Activated CD8-positive, alpha-beta T cell treated with anti-CD3 and anti-CD28 coated beads, Interleukin-2, amount 10 ng/mL, durations not matched to agents 7 days and 5 days (primary cell): ENCODE measurements at regions not wholly inside any gene's neighbourhood (a gene's known extent, or its start where the extent isn't known, plus 50 kb on each side); places are given as distances from the start of the nearest gene placed in this dataset.
"Not testable (repeated sequence)": the region's sequence is repeated elsewhere in the genome, so short reads cannot be mapped to it uniquely, and the experiment has no call there.

Experiments used
- ATAC-seq: fragments of 150-1000 bp; cut with Tn5 transposase; one replicate; pipeline ENCODE4 v1.10.0; 2021; ENCODE audit warnings: moderate library complexity
- CTCF ChIA-PET: fragments of 350-600 bp; sonication (Branson Sonifier 250); formaldehyde crosslinking; loops from one replicate; lab custom pipeline; 2021; ENCODE audit warnings: antibody characterized with exemption; lab: Charles Lee
- POLR2A ChIA-PET: fragments of 350-600 bp; sonication (Branson Sonifier 250); formaldehyde crosslinking; loops from one replicate; lab custom pipeline; 2021; ENCODE audit warnings: antibody characterized with exemption; lab: Charles Lee
- DNase-seq: peaks from one replicate; pipeline ENCODE4 v3.0.0-alpha.2; 2020
- H3K27ac Mint-ChIP-seq: one replicate; pipeline ENCODE4 v1.8.0; 2021; ENCODE audit warnings: mild to moderate bottlenecking, mixed read lengths
- H3K27me3 Mint-ChIP-seq: one replicate; pipeline ENCODE4 v1.8.0; 2021; ENCODE audit warnings: low read depth, mixed read lengths
- H3K36me3 Mint-ChIP-seq: one replicate; pipeline ENCODE4 v1.8.0; 2021; ENCODE audit warnings: low read depth, mixed read lengths
- H3K4me1 Mint-ChIP-seq: one replicate; pipeline ENCODE4 v1.8.0; 2021; ENCODE audit warnings: low read depth, mixed read lengths
- H3K4me3 Mint-ChIP-seq: one replicate; pipeline ENCODE4 v1.8.0; 2021; ENCODE audit warnings: mild to moderate bottlenecking, mixed read lengths
- H3K9me3 Mint-ChIP-seq: one replicate; pipeline ENCODE4 v1.8.0; 2022; ENCODE audit warnings: mixed read lengths; ENCODE audit not compliant: insufficient read depth

- ChIA-PET POLR2A (no interaction called here), CTCF (no interaction called here)
- H3K36me3 Mint-ChIP-seq, result no peaks in the 10 kb centered on the region
- no peaks in the 10 kb centered on the region for H3K27me3 Mint-ChIP-seq
- H3K9me3 Mint-ChIP-seq, result peaks cover 4% of the 10 kb centered on the region
- ATAC-seq (no peak), DNase-seq (no peak)
- H3K4me1 Mint-ChIP-seq, result no peaks in the 10 kb centered on the region
- no peak overlapping the region for H3K4me3 Mint-ChIP-seq
- H3K27ac Mint-ChIP-seq, result no peak overlapping the region
Measured at GRCh38 chr13:87554045-87554444, 117.1 kb upstream of the SLITRK5 start.

- ATAC-seq (no peak), DNase-seq (no peak)
- ChIA-PET CTCF (no interaction called here), POLR2A (no interaction called here)
- H3K9me3 Mint-ChIP-seq, result no peaks in the 10 kb centered on the region
- no peaks in the 10 kb centered on the region for H3K27me3 Mint-ChIP-seq
- H3K4me1 Mint-ChIP-seq, result no peaks in the 10 kb centered on the region
- no peaks in the 10 kb centered on the region for H3K36me3 Mint-ChIP-seq
- no peak overlapping the region for H3K27ac Mint-ChIP-seq
- H3K4me3 Mint-ChIP-seq, result no peak overlapping the region
Measured at GRCh38 chr13:87557788-87558187, 113.4 kb upstream of the SLITRK5 start.

DNA sequence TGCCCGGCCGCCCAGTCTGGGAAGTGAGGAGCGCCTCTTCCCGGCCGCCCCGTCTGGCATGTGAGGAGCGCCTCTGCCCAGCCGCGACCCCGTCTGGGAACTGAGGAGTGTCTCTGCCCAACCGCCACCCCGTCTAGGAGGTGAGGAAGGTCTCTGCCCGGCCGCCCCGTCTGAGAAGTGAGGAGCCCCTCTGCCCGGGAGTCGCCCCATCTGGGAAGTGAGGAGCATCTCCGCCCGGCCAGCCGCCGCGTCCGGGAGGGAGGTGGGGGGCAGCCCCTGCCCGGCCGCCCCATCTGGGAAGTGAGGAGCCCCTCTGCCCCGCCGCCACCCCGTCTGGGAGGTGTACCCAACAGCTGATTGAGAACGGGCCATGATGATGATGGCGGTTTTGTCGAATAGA is 109.6 kb upstream of the SLITRK5 start:
- H3K9me3 Mint-ChIP-seq, H3K4me1 Mint-ChIP-seq, H3K27me3 Mint-ChIP-seq, H3K36me3 Mint-ChIP-seq, H3K4me3 Mint-ChIP-seq, CTCF ChIA-PET, DNase-seq, POLR2A ChIA-PET, H3K27ac Mint-ChIP-seq, ATAC-seq: not testable (repeated sequence)

DNA sequence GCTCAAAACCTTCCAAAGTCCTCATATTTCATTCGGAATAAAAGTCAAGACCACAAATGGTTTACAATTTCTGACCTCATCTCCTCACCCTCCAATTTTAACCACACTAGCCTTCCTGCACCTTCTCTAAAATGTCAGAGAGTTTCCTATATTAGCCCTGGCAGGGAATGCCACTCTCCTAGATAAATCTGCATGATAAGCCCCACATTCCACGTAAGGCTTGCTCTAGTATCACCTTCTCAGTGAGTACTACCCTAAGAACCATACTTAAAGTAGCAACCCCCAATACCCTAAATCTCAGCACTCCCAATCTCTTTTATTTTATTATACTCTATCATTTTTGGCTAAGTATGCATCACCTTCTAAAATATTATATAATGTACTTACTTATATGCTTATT is 100.5 kb upstream of the SLITRK5 start:
- no peak overlapping the region for H3K27ac Mint-ChIP-seq
- H3K36me3 Mint-ChIP-seq, result no peaks in the 10 kb centered on the region
- no peaks in the 10 kb centered on the region for H3K27me3 Mint-ChIP-seq
- DNase-seq (no peak), ATAC-seq (no peak)
- ChIA-PET CTCF (no interaction called here), POLR2A (no interaction called here)
- H3K4me1 Mint-ChIP-seq, result no peaks in the 10 kb centered on the region
- peaks cover 7% of the 10 kb centered on the region for H3K9me3 Mint-ChIP-seq
- H3K4me3 Mint-ChIP-seq, result no peak overlapping the region

DNA sequence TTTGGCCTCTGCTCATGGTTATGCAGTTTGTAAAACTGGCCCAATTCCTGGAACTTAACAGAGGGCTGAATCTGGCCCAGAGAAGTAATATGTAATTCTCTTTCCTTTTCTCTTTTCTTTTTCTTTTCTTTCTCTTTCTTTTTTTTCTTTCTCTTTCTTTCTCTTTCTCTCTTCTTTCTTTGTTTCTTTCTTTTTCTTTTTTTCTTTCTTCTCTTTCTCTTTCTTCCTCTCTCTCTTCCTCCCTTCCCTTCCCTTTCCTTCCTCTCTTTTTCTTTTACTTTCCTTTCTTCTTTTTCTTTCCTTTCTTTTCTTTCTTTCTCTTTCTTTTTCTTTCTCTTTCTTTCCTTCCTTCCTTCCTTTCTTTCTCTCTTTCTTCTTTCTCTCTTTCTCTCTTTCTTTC is 88.8 kb upstream of the SLITRK5 start:
- Mint-ChIP-seq H3K27ac (no peak overlapping the region), H3K27me3 (no peaks in the 10 kb centered on the region), H3K4me1 (no peaks in the 10 kb centered on the region), H3K36me3 (no peaks in the 10 kb centered on the region), H3K4me3 (no peak overlapping the region), H3K9me3 (peaks cover 7% of the 10 kb centered on the region)
- DNase-seq, result no peak
- no peak for ATAC-seq
- ChIA-PET POLR2A (no interaction called here), CTCF (no interaction called here)

DNA sequence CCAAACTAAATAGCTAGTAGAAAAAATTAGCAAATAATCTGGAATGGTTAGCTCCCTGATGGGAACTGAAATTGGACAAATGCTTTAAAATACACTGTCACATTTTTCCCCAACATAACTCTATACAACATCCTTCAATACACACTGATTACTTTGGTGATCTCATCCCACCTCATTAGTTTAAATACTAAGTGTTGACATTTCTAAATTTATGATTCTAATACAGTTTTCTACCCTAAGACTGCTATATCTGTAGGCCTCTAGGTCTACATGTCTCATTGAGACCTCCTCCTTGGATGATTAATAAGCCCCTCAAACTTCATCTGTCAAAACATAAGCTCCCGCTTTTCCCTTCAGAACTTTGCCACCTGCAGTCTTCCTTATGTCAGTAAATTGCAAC is 80.7 kb upstream of the SLITRK5 start:
- no peaks in the 10 kb centered on the region for H3K9me3 Mint-ChIP-seq
- ChIA-PET POLR2A (no interaction called here), CTCF (no interaction called here)
- H3K4me3 Mint-ChIP-seq, result no peak overlapping the region
- H3K4me1 Mint-ChIP-seq, result no peaks in the 10 kb centered on the region
- no peak overlapping the region for H3K27ac Mint-ChIP-seq
- no peak for DNase-seq
- no peaks in the 10 kb centered on the region for H3K27me3 Mint-ChIP-seq
- H3K36me3 Mint-ChIP-seq, result no peaks in the 10 kb centered on the region
- no peak for ATAC-seq

- H3K27me3 Mint-ChIP-seq, H3K4me3 Mint-ChIP-seq, H3K27ac Mint-ChIP-seq, POLR2A ChIA-PET, CTCF ChIA-PET, DNase-seq, H3K36me3 Mint-ChIP-seq, H3K4me1 Mint-ChIP-seq, H3K9me3 Mint-ChIP-seq, ATAC-seq: not testable (repeated sequence)
Measured at GRCh38 chr13:87604437-87604836, 66.7 kb upstream of the SLITRK5 start.

GRCh38 chr13:87607266-87607665 is 63.9 kb upstream of the SLITRK5 start:
- no peak overlapping the region for H3K4me3 Mint-ChIP-seq
- no peaks in the 10 kb centered on the region for H3K36me3 Mint-ChIP-seq
- peaks cover 6% of the 10 kb centered on the region for H3K9me3 Mint-ChIP-seq
- H3K27me3 Mint-ChIP-seq, result no peaks in the 10 kb centered on the region
- no peaks in the 10 kb centered on the region for H3K4me1 Mint-ChIP-seq
- DNase-seq, result no peak
- ATAC-seq, result no peak
- CTCF ChIA-PET, result no interaction called here
- POLR2A ChIA-PET, result no interaction called here
- H3K27ac Mint-ChIP-seq, result no peak overlapping the region

GRCh38 chr13:87614276-87614675 is 56.9 kb upstream of the SLITRK5 start:
- Mint-ChIP-seq H3K4me1 (no peaks in the 10 kb centered on the region), H3K36me3 (no peaks in the 10 kb centered on the region), H3K27me3 (no peaks in the 10 kb centered on the region), H3K27ac (no peak overlapping the region), H3K4me3 (no peak overlapping the region), H3K9me3 (no peaks in the 10 kb centered on the region)
- ATAC-seq, result no peak
- ChIA-PET POLR2A (no interaction called here), CTCF (no interaction called here)
- no peak for DNase-seq
